ENCODE measurements at regions not wholly inside any gene's neighbourhood (a gene's known extent, or its start where the extent isn't known, plus 50 kb on each side); places are given as distances from the start of the nearest gene placed in this dataset.
"Not testable (repeated sequence)": the region's sequence is repeated elsewhere in the genome, so short reads cannot be mapped to it uniquely, and the experiment has no call there.

DNA sequence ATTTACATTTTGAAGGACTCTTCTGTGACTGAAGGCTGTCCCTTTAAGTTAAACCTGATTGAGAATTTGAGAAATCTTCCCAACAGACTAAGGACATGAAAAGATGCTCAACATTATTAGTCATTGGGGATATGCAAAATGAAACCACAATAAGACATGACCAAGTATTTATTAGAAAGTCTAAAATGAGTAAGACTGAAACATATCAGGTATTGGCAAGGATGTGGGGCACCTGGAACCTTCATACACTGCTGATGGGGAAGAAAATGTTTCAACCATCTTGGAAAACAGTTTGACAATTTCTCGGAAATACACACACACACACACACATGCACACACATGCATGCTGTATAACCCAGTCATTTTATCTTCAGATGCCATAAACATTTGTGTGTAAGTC is 132.1 kb upstream of the CDK6 start:
- 100% methylated on average over 1 of the region's 1 CpG for WGBS
- Histone ChIP-seq H3K9ac (ENCODE audit: low read depth, low read length) (no peak overlapping the region), H3K4me3 (ENCODE audit: low read length) (no peak overlapping the region), H3K27ac (ENCODE audit: low read depth, low read length) (no peak overlapping the region), H3K9me3 (ENCODE audit: insufficient read depth, low read depth, low read length) (no peaks in the 10 kb centered on the region), H3K27me3 (ENCODE audit: insufficient read depth, low read length) (no peaks in the 10 kb centered on the region), H3K36me3 (ENCODE audit: insufficient read depth, low read length) (no peaks in the 10 kb centered on the region), H3K4me1 (ENCODE audit: insufficient read depth, low read length) (no peaks in the 10 kb centered on the region)

DNA sequence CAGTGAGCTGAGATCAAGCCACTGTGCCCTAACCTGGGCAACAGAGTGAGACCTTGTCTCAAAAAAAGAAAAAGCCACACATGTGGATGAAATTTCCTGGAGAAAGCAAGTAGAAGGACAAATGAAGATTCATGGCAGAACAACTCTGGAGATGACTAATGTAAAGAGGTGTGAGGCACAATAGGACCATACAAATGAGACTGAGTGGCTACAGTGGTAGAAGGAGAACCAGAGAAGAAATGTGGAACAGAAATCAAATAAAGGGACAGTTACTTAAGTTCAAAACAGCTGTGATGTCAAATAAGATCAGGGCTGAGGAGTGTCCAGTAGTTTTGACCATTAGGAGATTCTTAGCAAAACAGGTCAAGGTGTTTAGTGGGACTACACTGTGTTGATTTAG is 130.9 kb upstream of the CDK6 start:
- Histone ChIP-seq H3K9ac (ENCODE audit: low read depth, low read length) (no peak overlapping the region), H3K36me3 (ENCODE audit: insufficient read depth, low read length) (no peaks in the 10 kb centered on the region), H3K4me3 (ENCODE audit: low read length) (no peak overlapping the region), H3K9me3 (ENCODE audit: insufficient read depth, low read depth, low read length) (no peaks in the 10 kb centered on the region), H3K27me3 (ENCODE audit: insufficient read depth, low read length) (no peaks in the 10 kb centered on the region), H3K27ac (ENCODE audit: low read depth, low read length) (no peak overlapping the region), H3K4me1 (ENCODE audit: insufficient read depth, low read length) (no peaks in the 10 kb centered on the region)

DNA sequence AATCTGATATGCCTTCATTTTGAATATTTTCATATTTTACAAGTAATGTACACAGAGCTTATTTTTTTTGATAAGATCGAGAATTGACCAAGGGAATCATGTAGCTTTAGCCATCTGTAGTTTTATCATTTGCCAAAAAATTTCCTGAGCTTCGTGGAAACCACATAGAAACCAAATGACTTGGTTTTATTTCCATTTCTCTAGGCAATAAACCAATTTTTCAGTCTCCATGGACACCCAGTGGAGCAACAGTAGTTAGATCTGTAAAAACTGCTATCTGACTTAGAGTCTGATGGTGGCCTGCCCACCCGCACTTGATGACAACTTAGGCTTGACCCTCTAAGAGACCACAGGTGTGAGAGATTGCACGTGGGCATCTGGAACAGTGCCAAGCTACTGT is 127.8 kb upstream of the CDK6 start:
- Histone ChIP-seq H3K36me3 (ENCODE audit: insufficient read depth, low read length) (no peaks in the 10 kb centered on the region), H3K27ac (ENCODE audit: low read depth, low read length) (no peak overlapping the region), H3K4me1 (ENCODE audit: insufficient read depth, low read length) (no peaks in the 10 kb centered on the region), H3K4me3 (ENCODE audit: low read length) (no peak overlapping the region), H3K27me3 (ENCODE audit: insufficient read depth, low read length) (no peaks in the 10 kb centered on the region), H3K9me3 (ENCODE audit: insufficient read depth, low read depth, low read length) (no peaks in the 10 kb centered on the region), H3K9ac (ENCODE audit: low read depth, low read length) (no peak overlapping the region)
- 92% methylated on average over 4 of the region's 4 CpGs for WGBS

DNA sequence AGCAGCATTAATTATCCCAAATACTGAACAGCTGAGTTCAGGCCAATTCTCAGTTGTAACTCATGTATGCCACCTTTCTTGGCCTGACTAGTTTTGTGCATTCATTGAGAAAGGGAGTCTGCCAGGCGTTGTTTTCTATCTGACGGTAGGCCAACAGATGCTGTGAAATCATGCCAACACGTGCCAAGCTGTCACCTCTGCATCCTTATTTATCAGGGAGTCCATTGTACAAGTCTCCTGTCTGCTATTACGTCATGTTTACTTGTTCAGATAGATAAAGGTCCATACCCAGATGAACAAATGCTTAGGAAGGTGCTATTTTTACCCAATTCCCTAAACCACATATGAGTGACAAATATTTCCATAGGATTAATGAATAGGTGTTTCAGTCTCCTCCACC is 127.2 kb upstream of the CDK6 start:
- 95% methylated on average over 4 of the region's 4 CpGs for WGBS
- H3K36me3 ChIP-seq (ENCODE audit: insufficient read depth, low read length): no peaks in the 10 kb centered on the region

DNA sequence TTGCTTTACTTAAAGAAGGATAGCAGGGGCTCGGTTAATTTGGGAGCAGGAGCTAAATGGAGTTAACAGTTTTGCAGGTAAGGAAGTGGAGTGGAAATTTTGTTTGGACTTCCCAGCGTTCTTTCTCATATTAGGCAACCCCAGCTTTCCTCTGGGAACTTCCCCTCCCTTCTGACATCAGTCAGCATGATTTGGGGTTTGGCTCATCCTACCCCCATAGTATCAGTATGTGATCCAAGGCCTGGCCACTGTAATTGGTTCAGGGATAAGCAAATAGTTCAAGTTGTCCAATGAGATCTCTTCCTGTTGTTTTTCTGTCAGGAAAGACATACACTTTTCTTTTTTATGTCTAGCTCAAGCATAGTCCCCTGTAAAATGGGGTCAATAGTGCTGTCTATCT is 125.6 kb upstream of the CDK6 start:
- WGBS: 91% methylated on average over 2 of the region's 2 CpGs
- H3K27ac ChIP-seq (ENCODE audit: low read depth, low read length): no peak overlapping the region
- no peak overlapping the region for H3K9ac ChIP-seq (ENCODE audit: low read depth, low read length)
- no peak overlapping the region for H3K4me3 ChIP-seq (ENCODE audit: low read length)
- no peaks in the 10 kb centered on the region for H3K27me3 ChIP-seq (ENCODE audit: insufficient read depth, low read length)
- H3K9me3 ChIP-seq (ENCODE audit: insufficient read depth, low read depth, low read length): no peaks in the 10 kb centered on the region
- H3K36me3 ChIP-seq (ENCODE audit: insufficient read depth, low read length): no peaks in the 10 kb centered on the region
- no peaks in the 10 kb centered on the region for H3K4me1 ChIP-seq (ENCODE audit: insufficient read depth, low read length)

More for the DNA sequence above, 127.2 kb upstream of the CDK6 start:
- Histone ChIP-seq H3K4me3 (ENCODE audit: low read length) (no peak overlapping the region), H3K9ac (ENCODE audit: low read depth, low read length) (no peak overlapping the region), H3K27me3 (ENCODE audit: insufficient read depth, low read length) (no peaks in the 10 kb centered on the region), H3K9me3 (ENCODE audit: insufficient read depth, low read depth, low read length) (no peaks in the 10 kb centered on the region), H3K4me1 (ENCODE audit: insufficient read depth, low read length) (no peaks in the 10 kb centered on the region), H3K27ac (ENCODE audit: low read depth, low read length) (no peak overlapping the region)

DNA sequence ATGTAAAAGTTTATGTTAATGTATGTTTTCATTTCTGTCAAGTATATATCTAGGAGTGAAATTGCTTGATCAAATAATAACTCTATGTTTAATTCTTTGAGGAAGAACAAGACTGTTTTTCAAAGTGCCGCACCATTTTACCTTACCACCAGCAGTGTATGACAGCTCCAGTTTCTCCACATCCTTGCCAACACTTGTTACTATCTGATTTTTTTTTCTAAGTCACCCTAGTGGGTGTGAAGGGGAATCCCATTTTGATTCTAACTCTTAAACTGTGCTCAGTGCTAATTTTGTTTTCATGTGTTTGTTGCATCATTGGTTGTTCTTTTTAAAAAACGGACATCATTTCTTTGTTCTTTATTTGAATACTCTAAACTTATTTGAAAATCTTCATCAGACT is 120.2 kb upstream of the CDK6 start:
- Histone ChIP-seq H3K9ac (ENCODE audit: low read depth, low read length) (no peak overlapping the region), H3K27me3 (ENCODE audit: insufficient read depth, low read length) (no peaks in the 10 kb centered on the region), H3K27ac (ENCODE audit: low read depth, low read length) (no peak overlapping the region), H3K36me3 (ENCODE audit: insufficient read depth, low read length) (no peaks in the 10 kb centered on the region), H3K4me3 (ENCODE audit: low read length) (no peak overlapping the region), H3K4me1 (ENCODE audit: insufficient read depth, low read length) (no peaks in the 10 kb centered on the region), H3K9me3 (ENCODE audit: insufficient read depth, low read depth, low read length) (no peaks in the 10 kb centered on the region; the same call in 1 of the 2 replicates)
- 100% methylated on average over 1 of the region's 2 CpGs for WGBS

DNA sequence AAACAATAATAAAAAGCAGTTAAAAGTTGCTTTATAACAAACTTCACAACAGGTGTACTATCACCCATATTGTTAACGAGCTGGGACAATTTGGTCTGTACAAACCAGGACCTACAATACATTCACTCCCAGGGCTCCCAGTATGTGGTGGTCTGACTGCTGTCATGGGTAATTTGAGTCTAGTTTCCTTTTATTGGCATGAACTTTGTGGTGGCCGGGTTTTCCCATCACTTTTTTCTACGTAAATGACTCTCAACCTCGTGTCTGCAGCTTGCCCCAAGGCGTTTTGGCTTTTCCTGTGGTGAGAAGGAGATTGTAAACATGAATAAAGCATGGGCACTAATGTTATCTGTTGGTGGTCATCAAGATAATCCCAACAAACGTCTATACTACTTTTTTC is 118.7 kb upstream of the CDK6 start:
- 94% methylated on average over 5 of the region's 6 CpGs for WGBS
- no peak overlapping the region for H3K27ac ChIP-seq (ENCODE audit: low read depth, low read length)

DNA sequence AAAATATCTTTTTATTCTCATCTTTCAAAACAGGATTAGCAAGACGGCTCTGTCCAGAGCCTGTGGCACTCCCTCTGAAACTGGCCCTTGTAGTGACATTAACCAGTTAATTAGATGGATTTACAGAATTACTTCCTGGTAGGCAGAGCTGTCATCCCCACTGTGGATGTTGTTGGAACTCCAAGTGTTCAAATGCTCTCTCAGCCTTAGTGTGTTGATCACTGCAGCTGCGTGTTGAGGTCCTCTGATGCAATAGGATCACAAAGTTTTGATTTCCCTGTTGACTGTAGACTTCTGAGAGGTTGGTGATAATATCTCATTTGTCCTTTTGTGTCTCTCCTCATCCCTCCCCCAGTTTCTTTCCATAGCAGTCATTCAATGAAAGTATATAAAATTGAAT is 117.3 kb upstream of the CDK6 start:
- Histone ChIP-seq H3K4me1 (ENCODE audit: insufficient read depth, low read length) (no peaks in the 10 kb centered on the region), H3K36me3 (ENCODE audit: insufficient read depth, low read length) (no peaks in the 10 kb centered on the region), H3K9ac (ENCODE audit: low read depth, low read length) (no peak overlapping the region), H3K27ac (ENCODE audit: low read depth, low read length) (no peak overlapping the region), H3K4me3 (ENCODE audit: low read length) (no peak overlapping the region), H3K27me3 (ENCODE audit: insufficient read depth, low read length) (no peaks in the 10 kb centered on the region), H3K9me3 (ENCODE audit: insufficient read depth, low read depth, low read length) (no peaks in the 10 kb centered on the region; the same call in 1 of the 2 replicates)
- WGBS: 90% methylated on average over 2 of the region's 2 CpGs

More for the DNA sequence above, 118.7 kb upstream of the CDK6 start:
- no peaks in the 10 kb centered on the region; the same call in 1 of the 2 replicates for H3K9me3 ChIP-seq (ENCODE audit: insufficient read depth, low read depth, low read length)
- no peaks in the 10 kb centered on the region for H3K36me3 ChIP-seq (ENCODE audit: insufficient read depth, low read length)
- no peak overlapping the region for H3K9ac ChIP-seq (ENCODE audit: low read depth, low read length)
- no peaks in the 10 kb centered on the region for H3K4me1 ChIP-seq (ENCODE audit: insufficient read depth, low read length)
- no peaks in the 10 kb centered on the region for H3K27me3 ChIP-seq (ENCODE audit: insufficient read depth, low read length)
- no peak overlapping the region for H3K4me3 ChIP-seq (ENCODE audit: low read length)

DNA sequence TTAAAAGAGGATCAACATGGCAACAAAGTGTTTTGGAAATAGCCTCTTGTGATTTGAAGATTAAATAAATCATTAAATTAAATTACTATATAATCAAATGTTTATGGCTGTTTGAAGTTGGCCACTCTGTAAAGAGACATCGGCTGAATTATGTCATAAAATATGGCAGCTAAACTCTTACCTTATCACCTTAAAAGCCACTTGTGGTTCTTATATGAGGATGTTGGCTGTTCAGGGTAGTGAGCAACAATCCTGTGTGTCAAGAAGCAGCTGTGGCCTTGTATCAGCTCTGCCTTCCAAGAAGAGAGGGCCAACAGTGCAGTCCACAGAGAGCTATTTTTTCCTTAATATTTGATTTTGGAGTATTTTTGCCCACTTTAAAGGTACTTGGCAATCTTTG is 113.4 kb upstream of the CDK6 start:
- H3K27ac ChIP-seq (ENCODE audit: low read depth, low read length): no peak overlapping the region
- no peaks in the 10 kb centered on the region for H3K9me3 ChIP-seq (ENCODE audit: insufficient read depth, low read depth, low read length)
- no peak overlapping the region for H3K4me3 ChIP-seq (ENCODE audit: low read length)
- no peaks in the 10 kb centered on the region for H3K36me3 ChIP-seq (ENCODE audit: insufficient read depth, low read length)
- no peaks in the 10 kb centered on the region for H3K27me3 ChIP-seq (ENCODE audit: insufficient read depth, low read length)
- H3K9ac ChIP-seq (ENCODE audit: low read depth, low read length): no peak overlapping the region
- WGBS: no CpG with 5 or more reads among the region's 1 CpG
- no peaks in the 10 kb centered on the region for H3K4me1 ChIP-seq (ENCODE audit: insufficient read depth, low read length)

DNA sequence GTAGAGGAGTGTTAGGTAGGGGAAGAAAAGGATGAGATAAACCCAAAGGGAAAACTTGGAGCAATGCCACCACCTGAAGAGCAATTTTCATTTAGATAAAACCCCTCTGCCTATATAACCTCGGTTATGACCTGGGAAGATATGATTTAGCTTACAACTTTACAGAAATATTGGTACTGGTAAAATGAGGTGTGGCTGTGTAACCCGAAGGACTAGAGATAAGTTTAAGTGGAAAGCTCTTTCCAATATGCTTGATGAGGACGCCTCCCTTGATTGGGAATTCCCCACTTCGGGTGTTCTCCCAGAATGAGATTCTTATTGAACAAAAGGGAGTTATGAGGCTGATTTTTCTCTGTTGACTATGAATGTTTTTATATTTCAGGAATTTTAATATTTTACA is 109.5 kb upstream of the CDK6 start:
- H3K9ac ChIP-seq (ENCODE audit: low read depth, low read length): no peak overlapping the region
- no peak overlapping the region for H3K27ac ChIP-seq (ENCODE audit: low read depth, low read length)
- no peaks in the 10 kb centered on the region for H3K27me3 ChIP-seq (ENCODE audit: insufficient read depth, low read length)
- no peaks in the 10 kb centered on the region for H3K9me3 ChIP-seq (ENCODE audit: insufficient read depth, low read depth, low read length)
- H3K36me3 ChIP-seq (ENCODE audit: insufficient read depth, low read length): no peaks in the 10 kb centered on the region
- no peak overlapping the region for H3K4me3 ChIP-seq (ENCODE audit: low read length)
- WGBS: 91% methylated on average over 3 of the region's 4 CpGs
- H3K4me1 ChIP-seq (ENCODE audit: insufficient read depth, low read length): no peaks in the 10 kb centered on the region

DNA sequence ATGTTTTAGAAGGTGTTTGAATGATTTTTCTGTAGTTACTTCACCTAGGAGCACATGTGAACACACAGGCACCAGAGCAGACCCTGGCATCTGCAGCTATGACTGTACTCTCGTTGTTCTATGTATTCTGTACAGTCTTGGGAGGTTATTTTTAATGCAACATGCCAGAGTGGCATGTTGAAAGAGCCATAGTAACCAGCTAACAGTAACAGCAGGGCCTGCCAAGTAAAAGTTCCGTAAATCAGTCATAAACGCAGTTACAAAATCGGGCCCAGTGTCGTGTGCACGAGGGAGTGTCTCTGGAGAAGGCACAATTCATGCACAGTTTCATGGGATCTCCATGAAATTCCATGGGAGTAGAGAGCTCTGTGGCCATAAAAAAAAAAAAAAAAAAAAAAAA is 108.3 kb upstream of the CDK6 start:
- H3K9me3 ChIP-seq (ENCODE audit: insufficient read depth, low read depth, low read length): no peaks in the 10 kb centered on the region
- WGBS: 96% methylated on average over 6 of the region's 6 CpGs
- H3K9ac ChIP-seq (ENCODE audit: low read depth, low read length): no peak overlapping the region

DNA sequence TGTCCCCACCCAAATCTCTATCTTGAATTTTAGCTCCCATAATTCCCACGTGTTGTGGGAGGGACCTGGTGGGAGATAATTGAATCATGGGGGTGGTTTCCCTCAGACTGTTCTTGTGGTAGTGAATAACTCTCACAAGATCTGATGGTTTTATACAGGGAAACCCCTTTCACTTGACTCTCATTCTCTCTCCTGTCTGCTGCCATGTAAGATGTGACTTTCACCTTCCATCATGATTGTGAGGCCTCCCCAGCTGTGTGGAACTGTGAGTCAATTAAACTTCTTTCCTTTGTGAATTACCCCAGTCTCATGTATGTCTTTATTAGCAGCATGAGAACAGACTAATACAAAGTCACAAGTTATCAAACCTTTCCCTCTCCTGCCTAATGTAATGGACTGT is 106.3 kb upstream of the CDK6 start:
- WGBS: no CpG with 5 or more reads among the region's 1 CpG
- not testable (repeated sequence) for H3K27me3 ChIP-seq (ENCODE audit: insufficient read depth, low read length); H3K4me3 ChIP-seq (ENCODE audit: low read length); H3K9ac ChIP-seq (ENCODE audit: low read depth, low read length); H3K27ac ChIP-seq (ENCODE audit: low read depth, low read length); H3K36me3 ChIP-seq (ENCODE audit: insufficient read depth, low read length); H3K4me1 ChIP-seq (ENCODE audit: insufficient read depth, low read length); H3K9me3 ChIP-seq (ENCODE audit: insufficient read depth, low read depth, low read length)

More for the DNA sequence above, 108.3 kb upstream of the CDK6 start:
- Histone ChIP-seq H3K4me3 (ENCODE audit: low read length) (no peak overlapping the region), H3K36me3 (ENCODE audit: insufficient read depth, low read length) (no peaks in the 10 kb centered on the region), H3K4me1 (ENCODE audit: insufficient read depth, low read length) (no peaks in the 10 kb centered on the region), H3K27me3 (ENCODE audit: insufficient read depth, low read length) (no peaks in the 10 kb centered on the region), H3K27ac (ENCODE audit: low read depth, low read length) (no peak overlapping the region)
